Fibroblast of mammary gland (primary cell): ENCODE measurements at regions not wholly inside any gene's neighbourhood (a gene's known extent, or its start where the extent isn't known, plus 50 kb on each side); places are given as distances from the start of the nearest gene placed in this dataset.

Source experiments
- DNase-seq: peaks from one replicate; pipeline ENCODE4 v3.0.0-alpha.2; 2010; ENCODE audit warnings: low read depth
- H3K4me3 ChIP-seq: 2 replicates; pipeline ENCODE4 v1.5.1; 2011; ENCODE audit warnings: low read depth, mild to moderate bottlenecking, low read length, moderate library complexity; ENCODE audit not compliant: control insufficient read depth
- TF ChIP-seq, protein P1 (sequence below): conservative IDR thresholded peaks from 2 replicates; pipeline ENCODE4 v1.5.1; 2011; ENCODE audit warnings: low read depth, low read length, inconsistent platforms; ENCODE audit not compliant: control insufficient read depth, insufficient read depth

- TF ChIP-seq, protein P1, sequence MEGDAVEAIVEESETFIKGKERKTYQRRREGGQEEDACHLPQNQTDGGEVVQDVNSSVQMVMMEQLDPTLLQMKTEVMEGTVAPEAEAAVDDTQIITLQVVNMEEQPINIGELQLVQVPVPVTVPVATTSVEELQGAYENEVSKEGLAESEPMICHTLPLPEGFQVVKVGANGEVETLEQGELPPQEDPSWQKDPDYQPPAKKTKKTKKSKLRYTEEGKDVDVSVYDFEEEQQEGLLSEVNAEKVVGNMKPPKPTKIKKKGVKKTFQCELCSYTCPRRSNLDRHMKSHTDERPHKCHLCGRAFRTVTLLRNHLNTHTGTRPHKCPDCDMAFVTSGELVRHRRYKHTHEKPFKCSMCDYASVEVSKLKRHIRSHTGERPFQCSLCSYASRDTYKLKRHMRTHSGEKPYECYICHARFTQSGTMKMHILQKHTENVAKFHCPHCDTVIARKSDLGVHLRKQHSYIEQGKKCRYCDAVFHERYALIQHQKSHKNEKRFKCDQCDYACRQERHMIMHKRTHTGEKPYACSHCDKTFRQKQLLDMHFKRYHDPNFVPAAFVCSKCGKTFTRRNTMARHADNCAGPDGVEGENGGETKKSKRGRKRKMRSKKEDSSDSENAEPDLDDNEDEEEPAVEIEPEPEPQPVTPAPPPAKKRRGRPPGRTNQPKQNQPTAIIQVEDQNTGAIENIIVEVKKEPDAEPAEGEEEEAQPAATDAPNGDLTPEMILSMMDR = no peak
- no peak for DNase-seq
- no peak overlapping the region for H3K4me3 ChIP-seq
Measured at GRCh38 chr12:131402781-131403396, 308.0 kb upstream of the SFSWAP start.

DNA sequence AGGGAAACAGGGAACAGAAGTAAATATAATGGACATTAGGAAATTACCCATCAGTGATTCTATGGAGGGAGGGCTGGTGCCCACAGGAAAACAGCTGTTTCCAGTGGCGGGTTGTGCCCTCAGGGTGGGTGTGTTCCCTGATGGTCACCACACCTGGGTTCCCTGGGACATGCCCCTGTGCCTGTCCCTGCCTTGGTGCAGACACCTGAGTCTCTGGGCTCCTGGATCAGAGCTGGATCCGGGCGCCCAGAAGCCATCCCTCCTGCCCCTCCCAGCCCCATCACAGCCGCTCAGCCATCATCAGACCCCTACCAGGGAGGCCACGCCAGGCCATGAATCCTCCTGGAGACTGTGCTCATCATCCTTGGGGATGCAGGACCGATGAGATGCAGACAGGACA lies 307.2 kb upstream of the SFSWAP start:
- H3K4me3 ChIP-seq = no peak overlapping the region
- no peak for DNase-seq
- TF ChIP-seq, protein P1 = no peak

GRCh38 chr12:131404705-131405104 lies 306.2 kb upstream of the SFSWAP start:
- TF ChIP-seq, protein P1 = no peak
- DNase-seq = no peak
- no peak overlapping the region for H3K4me3 ChIP-seq

GRCh38 chr12:131407221-131408035 lies 303.5 kb upstream of the SFSWAP start:
- TF ChIP-seq, protein P1 = no peak

DNA sequence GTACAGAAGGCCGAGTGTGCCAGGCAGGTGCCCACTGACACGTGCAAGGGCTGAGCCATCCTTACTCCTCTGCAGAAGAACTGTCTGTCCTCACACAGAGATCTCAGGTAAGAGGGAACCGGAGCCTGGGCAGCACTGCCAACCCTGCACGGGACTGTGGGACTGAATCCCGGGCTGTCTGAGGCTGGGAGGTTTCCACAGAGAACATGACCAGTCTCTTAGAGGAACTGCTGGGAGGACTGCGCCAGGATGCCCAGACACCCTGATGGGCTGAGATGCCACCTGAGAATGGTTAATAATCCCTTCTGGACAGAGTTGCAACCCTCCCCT lies 302.9 kb upstream of the SFSWAP start:
- DNase-seq = no peak
- H3K4me3 ChIP-seq = no peak overlapping the region
- TF ChIP-seq, protein P1 = no peak

More at GRCh38 chr12:131407221-131408035, 303.5 kb upstream of the SFSWAP start:
- H3K4me3 ChIP-seq = no peak overlapping the region
- no peak for DNase-seq

GRCh38 chr12:131408484-131408883 lies 302.4 kb upstream of the SFSWAP start:
- DNase-seq = no peak
- H3K4me3 ChIP-seq = no peak overlapping the region
- TF ChIP-seq, protein P1 = no peak
